GM12891 (cell line): ENCODE measurements at regions not wholly inside any gene's neighbourhood (a gene's known extent, or its start where the extent isn't known, plus 50 kb on each side); places are given as distances from the start of the nearest gene placed in this dataset.

Source experiments
- DNase-seq: peaks from one replicate; pipeline ENCODE4 v3.0.0; 2011; ENCODE audit warnings: low spot score; ENCODE audit not compliant: insufficient read length
- FAIRE-seq: peaks from 2 replicates; lab custom pipeline; 2011; peaks lifted over from hg19 to GRCh38; lab: Jason Lieb, UNC
- PAX5 ChIP-seq: IDR thresholded peaks from 2 replicates; pipeline ENCODE4 v1.6.1; 2011; ENCODE audit warnings: low read length, moderate library complexity, mild to moderate bottlenecking; ENCODE audit not compliant: insufficient read depth, severe bottlenecking
- POLR2A ChIP-seq: IDR thresholded peaks from 2 replicates; pipeline ENCODE4 v1.6.1; 2011; ENCODE audit warnings: low read depth, low read length, control low read depth
- POLR2AphosphoS5 ChIP-seq: IDR thresholded peaks from 2 replicates; pipeline ENCODE4 v1.6.1; 2011; ENCODE audit warnings: low read depth, low read length, control low read depth
- POU2F2 ChIP-seq: IDR thresholded peaks from 2 replicates; pipeline ENCODE4 v1.6.1; 2011; ENCODE audit warnings: low read depth, mild to moderate bottlenecking, control low read depth, low read length, moderate library complexity
- SPI1 ChIP-seq: IDR thresholded peaks from 2 replicates; pipeline ENCODE4 v1.6.1; 2011; ENCODE audit warnings: low read depth, low read length, control low read depth
- TAF1 ChIP-seq: IDR thresholded peaks from 2 replicates; pipeline ENCODE4 v1.6.1; 2011; ENCODE audit warnings: low read depth, low read length, control low read depth

DNA sequence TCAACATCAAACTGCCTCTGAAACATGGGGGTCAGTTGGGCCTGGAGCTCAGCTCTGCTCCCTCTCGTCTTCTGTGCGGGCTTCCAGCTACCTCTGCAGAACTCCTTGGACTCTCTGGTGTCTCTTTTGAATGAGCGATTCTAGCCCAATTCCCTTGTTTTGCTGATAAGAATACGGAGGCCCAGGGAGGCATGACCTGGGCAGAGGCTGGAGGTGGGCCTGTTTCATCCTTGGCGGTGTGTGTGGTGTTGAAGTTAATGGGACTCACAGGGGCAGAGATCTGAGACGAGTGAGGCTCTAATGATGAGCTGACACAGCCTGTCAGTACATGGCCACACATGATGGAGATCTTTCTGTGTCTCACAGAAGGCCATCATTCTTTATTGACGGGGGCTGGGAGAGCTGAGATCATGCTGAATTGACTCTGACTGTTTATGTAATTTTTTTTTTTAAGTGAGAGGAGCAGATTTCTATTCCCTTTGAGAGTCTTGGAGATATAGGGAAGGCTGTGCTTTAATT, 134.5 kb downstream of the URB2 start:
- TF ChIP-seq PAX5 (no peak), SPI1 (no peak), TAF1 (no peak), POLR2A (no peak), POU2F2 (no peak), POLR2AphosphoS5 (no peak)
- FAIRE-seq (no peak), DNase-seq (no peak)

GRCh38 chr1:229762891-229763290, 136.8 kb downstream of the URB2 start:
- TF ChIP-seq POLR2AphosphoS5: no peak
- TF ChIP-seq PAX5: no peak
- no peak for TF ChIP-seq POU2F2
- no peak for TF ChIP-seq TAF1
- TF ChIP-seq POLR2A: no peak
- no peak for TF ChIP-seq SPI1
- DNase-seq (no peak), FAIRE-seq (no peak)

DNA sequence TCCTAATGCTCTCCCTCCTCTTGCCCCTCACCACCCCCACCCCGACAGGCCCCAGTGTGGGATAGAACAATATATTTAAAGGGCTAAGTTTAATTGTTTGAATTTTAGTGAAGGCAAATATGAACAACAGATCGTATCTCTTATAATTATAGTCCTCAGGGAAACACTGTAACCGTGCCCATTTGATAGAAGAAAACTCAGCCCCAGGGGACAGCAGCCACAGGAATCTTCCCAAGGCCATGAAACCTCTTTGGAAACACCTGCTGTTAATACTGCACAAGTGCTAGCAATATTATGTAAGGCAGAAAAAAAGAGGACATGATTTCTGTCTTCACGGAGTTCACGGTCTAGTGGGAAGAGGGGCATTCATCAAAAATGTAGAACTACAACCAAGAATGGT, 142.2 kb downstream of the URB2 start:
- TF ChIP-seq PAX5: no peak
- no peak for TF ChIP-seq POLR2A
- TF ChIP-seq POLR2AphosphoS5: no peak
- no peak for TF ChIP-seq TAF1
- no peak for TF ChIP-seq POU2F2
- TF ChIP-seq SPI1: no peak
- DNase-seq (no peak), FAIRE-seq (no peak)

DNA sequence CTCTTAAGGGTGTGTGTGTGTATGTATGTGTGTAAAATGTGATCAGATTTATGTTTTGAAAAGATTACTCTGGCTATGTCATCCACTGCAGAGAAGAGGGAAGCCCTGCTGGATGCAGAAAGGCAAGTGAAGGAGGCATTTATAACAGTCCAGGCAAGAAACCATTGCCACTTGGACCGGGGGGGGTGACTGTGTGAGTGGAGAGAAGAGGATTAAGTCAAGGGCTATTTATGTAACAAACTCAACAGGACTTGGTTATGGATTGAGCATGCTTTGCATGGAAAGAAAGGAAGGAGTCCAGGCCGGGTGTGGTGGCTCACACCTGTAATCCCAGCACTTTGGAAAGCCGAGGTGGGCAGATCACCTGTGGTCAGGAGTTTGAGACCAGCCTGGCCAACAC, 143.0 kb downstream of the URB2 start:
- no peak for FAIRE-seq

DNA sequence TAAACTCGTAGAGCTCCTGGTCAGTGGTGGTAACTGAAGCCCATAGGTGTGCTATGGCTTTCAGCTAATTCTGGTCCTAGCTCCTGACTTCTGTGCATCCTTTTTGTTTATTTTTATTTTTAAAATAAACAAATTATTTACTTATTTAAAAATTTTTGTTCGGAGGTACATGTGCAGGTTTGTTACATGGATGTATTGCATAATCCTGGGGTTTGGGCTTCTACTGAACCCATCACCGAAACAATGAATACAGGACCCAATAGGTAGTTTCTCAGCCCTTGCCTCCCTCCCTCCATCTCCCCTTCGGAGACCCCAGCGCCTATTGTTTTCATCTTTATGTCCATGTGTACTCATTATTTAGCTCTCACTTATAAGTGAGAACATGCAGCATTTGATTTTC, 143.8 kb downstream of the URB2 start:
- FAIRE-seq (no peak), DNase-seq (no peak)
- TF ChIP-seq POLR2A: no peak

More for the DNA sequence above, 143.0 kb downstream of the URB2 start:
- TF ChIP-seq SPI1 (no peak), PAX5 (no peak), POLR2AphosphoS5 (no peak), POLR2A (no peak), POU2F2 (no peak), TAF1 (no peak)
- DNase-seq: no peak

DNA sequence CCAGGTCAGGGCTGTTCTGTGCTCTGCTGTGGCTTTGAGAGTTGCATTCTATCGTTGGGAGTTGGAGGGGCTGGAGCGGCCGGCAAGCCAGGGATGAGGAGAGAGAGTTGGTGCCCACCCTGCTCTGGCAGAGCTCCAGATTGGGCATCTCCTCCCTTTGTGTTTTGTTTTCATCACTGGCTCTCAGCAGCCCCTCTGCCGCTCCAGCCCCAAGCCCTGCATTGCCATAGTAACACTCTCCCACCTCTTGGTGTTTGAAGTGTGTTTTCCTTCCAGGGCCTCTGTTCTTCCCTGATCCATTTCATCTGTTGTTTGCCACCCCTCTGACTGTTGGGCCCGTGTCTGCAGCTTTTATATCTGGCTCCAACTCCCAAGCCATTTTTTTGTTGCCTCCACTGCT, 152.7 kb downstream of the URB2 start:
- TF ChIP-seq POLR2A: no peak
- TF ChIP-seq TAF1: no peak
- no peak for TF ChIP-seq SPI1
- TF ChIP-seq PAX5: no peak
- no peak for TF ChIP-seq POLR2AphosphoS5
- TF ChIP-seq POU2F2: no peak
- DNase-seq: no peak
- no peak for FAIRE-seq

GRCh38 chr1:229781453-229781852, 155.4 kb downstream of the URB2 start:
- TF ChIP-seq POU2F2 (no peak), TAF1 (no peak), POLR2A (no peak), SPI1 (no peak), PAX5 (no peak), POLR2AphosphoS5 (no peak)
- FAIRE-seq (no peak), DNase-seq (no peak)

DNA sequence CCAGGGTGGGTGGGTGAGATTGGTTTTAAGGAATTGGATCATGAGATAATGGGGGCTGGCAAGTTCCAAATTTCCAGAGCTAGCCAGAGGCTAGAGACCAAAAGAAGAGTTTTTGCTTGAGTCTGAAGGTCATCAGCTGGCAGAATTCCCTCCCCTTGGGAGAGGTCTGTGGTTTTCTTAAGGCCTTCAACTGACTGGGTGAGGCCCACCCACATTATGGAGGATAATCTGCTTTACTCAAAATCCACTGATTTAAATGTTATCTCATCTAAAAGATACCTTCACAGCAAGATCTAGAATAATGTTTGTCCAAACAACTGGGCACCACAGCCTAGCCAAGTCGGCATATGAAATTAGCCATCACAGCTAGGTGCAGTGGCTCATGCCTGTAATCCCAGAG, 156.4 kb downstream of the URB2 start:
- FAIRE-seq (no peak), DNase-seq (no peak)
- TF ChIP-seq PAX5 (no peak), POLR2AphosphoS5 (no peak), POLR2A (no peak), TAF1 (no peak), SPI1 (no peak), POU2F2 (no peak)

DNA sequence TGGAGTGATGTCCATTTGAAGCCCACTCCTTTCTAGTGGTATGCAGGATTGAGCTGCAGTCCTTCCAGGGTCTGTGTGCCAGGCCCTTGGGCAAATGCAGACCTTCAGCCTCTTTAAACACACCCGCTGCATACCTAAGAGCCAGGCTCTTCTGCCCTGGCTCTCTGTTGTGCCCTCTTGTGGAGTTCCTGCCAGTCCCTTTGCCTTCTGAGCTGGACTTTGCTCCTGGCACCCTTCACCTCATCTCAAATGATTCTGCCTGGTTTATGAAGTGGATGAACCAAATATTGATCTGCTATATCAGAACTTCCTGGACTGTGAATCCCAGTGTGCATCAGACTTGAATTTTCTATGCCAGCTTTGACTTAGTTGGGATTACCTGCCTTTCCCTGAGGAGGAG, 158.8 kb downstream of the URB2 start:
- DNase-seq (no peak), FAIRE-seq (no peak)
- no peak for TF ChIP-seq SPI1
- no peak for TF ChIP-seq POLR2A
- no peak for TF ChIP-seq TAF1
- TF ChIP-seq POLR2AphosphoS5: no peak
- no peak for TF ChIP-seq PAX5
- TF ChIP-seq POU2F2: no peak

GRCh38 chr1:229786974-229787610, 161.0 kb downstream of the URB2 start:
- no peak for FAIRE-seq
- TF ChIP-seq PAX5 (no peak), POLR2AphosphoS5 (no peak), SPI1 (no peak), POU2F2 (no peak), POLR2A (no peak), TAF1 (no peak)
- DNase-seq: no peak
